Endothelial cell (in vitro differentiated cells): ENCODE measurements at regions not wholly inside any gene's neighbourhood (a gene's known extent, or its start where the extent isn't known, plus 50 kb on each side); places are given as distances from the start of the nearest gene placed in this dataset.

Experiments used
- DNase-seq: peaks from one replicate; pipeline ENCODE4 v3.0.0; 2021; ENCODE audit warnings: low spot score
- H3K27ac Mint-ChIP-seq: one replicate; pipeline ENCODE4 v1.8.0; 2021; ENCODE audit warnings: mixed read lengths, inconsistent platforms; ENCODE audit not compliant: unreplicated experiment
- H3K27me3 Mint-ChIP-seq: one replicate; pipeline ENCODE4 v1.8.0; 2021; ENCODE audit warnings: mild to moderate bottlenecking, moderate library complexity, mixed read lengths, inconsistent platforms; ENCODE audit not compliant: unreplicated experiment
- H3K36me3 Mint-ChIP-seq: one replicate; pipeline ENCODE4 v1.8.0; 2021; ENCODE audit warnings: mild to moderate bottlenecking, low read depth, mixed read lengths, inconsistent platforms; ENCODE audit not compliant: unreplicated experiment
- H3K4me1 Mint-ChIP-seq: one replicate; pipeline ENCODE4 v1.8.0; 2021; ENCODE audit warnings: mild to moderate bottlenecking, mixed read lengths, inconsistent platforms; ENCODE audit not compliant: unreplicated experiment
- H3K4me3 Mint-ChIP-seq: one replicate; pipeline ENCODE4 v1.8.0; 2021; ENCODE audit warnings: mild to moderate bottlenecking, mixed read lengths, inconsistent platforms; ENCODE audit not compliant: unreplicated experiment
- H3K9me3 Mint-ChIP-seq: one replicate; pipeline ENCODE4 v1.8.0; 2021; ENCODE audit warnings: mixed read lengths, inconsistent platforms; ENCODE audit not compliant: unreplicated experiment
- TF ChIP-seq, protein P1 (sequence below): fragments of 200-600 bp; sonication (generic); IDR thresholded peaks from one replicate; pipeline ENCODE4 v1.5.0; 2021; ENCODE audit warnings: antibody characterized with exemption; ENCODE audit not compliant: unreplicated experiment

DNA sequence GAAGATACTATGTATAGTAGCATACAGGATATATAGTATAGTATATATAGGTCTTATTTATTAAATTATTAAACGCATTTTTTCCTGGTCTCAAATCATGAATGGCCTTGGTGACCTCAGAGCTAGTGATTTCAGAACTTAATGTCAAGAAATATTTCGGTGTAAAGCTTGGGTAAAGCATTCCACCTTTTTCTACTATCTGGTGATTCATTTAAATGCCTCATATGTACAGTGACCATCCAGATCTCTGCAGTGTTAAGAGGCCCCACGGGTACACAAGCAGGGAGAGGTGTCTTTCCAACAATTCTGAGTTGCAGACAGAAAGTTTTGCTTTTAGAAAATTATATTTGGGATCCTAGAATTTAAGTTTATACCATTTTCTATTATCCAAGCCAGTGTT, 626.5 kb downstream of the PTPRC start:
- TF ChIP-seq, protein P1, sequence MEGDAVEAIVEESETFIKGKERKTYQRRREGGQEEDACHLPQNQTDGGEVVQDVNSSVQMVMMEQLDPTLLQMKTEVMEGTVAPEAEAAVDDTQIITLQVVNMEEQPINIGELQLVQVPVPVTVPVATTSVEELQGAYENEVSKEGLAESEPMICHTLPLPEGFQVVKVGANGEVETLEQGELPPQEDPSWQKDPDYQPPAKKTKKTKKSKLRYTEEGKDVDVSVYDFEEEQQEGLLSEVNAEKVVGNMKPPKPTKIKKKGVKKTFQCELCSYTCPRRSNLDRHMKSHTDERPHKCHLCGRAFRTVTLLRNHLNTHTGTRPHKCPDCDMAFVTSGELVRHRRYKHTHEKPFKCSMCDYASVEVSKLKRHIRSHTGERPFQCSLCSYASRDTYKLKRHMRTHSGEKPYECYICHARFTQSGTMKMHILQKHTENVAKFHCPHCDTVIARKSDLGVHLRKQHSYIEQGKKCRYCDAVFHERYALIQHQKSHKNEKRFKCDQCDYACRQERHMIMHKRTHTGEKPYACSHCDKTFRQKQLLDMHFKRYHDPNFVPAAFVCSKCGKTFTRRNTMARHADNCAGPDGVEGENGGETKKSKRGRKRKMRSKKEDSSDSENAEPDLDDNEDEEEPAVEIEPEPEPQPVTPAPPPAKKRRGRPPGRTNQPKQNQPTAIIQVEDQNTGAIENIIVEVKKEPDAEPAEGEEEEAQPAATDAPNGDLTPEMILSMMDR, result no peak
- H3K9me3 Mint-ChIP-seq, result no peaks in the 10 kb centered on the region
- H3K4me3 Mint-ChIP-seq, result no peak overlapping the region
- DNase-seq, result no peak
- no peaks in the 10 kb centered on the region for H3K36me3 Mint-ChIP-seq
- no peaks in the 10 kb centered on the region for H3K4me1 Mint-ChIP-seq
- no peak overlapping the region for H3K27ac Mint-ChIP-seq
- H3K27me3 Mint-ChIP-seq, result no peaks in the 10 kb centered on the region

DNA sequence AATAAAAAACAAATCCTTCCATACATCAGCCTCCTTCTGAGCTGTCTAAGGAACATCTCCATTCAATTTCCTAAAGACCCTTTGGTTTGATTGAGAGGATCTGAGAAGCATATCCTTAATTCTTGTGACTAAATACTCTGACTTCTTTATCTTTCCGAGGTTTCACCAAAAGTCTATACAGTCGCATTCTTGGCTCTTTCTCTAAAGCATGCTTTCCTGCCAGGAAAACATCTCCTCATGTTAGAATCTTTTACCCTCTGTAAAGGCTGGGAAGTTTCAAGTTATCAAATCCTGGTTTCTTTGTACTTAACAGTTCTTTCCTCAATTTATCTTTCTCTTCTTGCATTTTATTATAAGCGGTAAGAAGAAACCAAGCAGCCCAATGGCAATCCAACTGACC, 630.4 kb downstream of the PTPRC start:
- no peak for DNase-seq
- TF ChIP-seq, protein P1, result no peak
- Mint-ChIP-seq H3K27me3 (no peaks in the 10 kb centered on the region), H3K4me3 (no peak overlapping the region), H3K9me3 (no peaks in the 10 kb centered on the region), H3K27ac (no peak overlapping the region), H3K4me1 (no peaks in the 10 kb centered on the region), H3K36me3 (no peaks in the 10 kb centered on the region)

DNA sequence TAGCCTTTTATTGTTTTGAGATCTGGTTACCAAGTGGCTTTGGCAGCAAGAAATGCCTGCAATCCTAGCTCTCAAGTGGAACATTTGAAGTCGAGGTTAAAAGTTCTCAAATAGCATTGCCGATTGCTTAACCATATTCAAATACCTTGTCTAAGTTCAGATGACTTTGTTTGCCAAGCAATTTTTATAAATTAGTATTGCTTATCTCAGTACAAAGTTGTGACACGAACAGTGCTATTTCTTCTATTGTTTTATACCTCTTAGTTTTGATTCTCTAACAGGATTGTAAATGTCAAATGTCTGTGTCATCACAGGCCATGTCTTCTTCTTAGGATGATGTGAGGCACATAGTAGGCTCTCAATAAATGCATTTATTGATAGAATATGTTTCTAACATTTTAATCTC, 633.3 kb downstream of the PTPRC start:
- no peaks in the 10 kb centered on the region for H3K4me1 Mint-ChIP-seq
- H3K36me3 Mint-ChIP-seq, result no peaks in the 10 kb centered on the region
- no peaks in the 10 kb centered on the region for H3K27me3 Mint-ChIP-seq
- no peak overlapping the region for H3K27ac Mint-ChIP-seq
- H3K4me3 Mint-ChIP-seq, result no peak overlapping the region
- TF ChIP-seq, protein P1, result no peak
- DNase-seq, result no peak
- no peaks in the 10 kb centered on the region for H3K9me3 Mint-ChIP-seq

DNA sequence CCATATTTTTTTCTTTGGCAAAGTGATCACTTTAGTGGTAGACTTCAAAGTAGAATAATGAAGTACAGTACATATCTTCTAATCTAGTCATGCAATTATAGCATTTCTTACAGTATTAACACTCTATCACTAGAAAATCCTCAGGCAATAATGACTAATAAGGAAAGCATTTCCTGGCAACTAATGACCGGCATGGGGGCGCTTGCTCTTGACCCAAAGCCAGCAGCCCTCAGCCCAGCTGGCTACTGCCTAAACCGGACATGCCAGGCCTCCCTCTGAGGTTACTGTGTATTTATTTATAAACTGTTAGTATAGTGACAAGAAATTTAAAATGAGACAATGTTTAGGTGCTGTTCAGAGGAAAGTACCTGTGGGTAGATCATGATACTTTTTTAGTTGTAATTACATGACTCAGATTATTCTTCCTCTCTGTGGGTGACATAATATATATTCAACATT, 633.8 kb downstream of the PTPRC start:
- no peaks in the 10 kb centered on the region for H3K27me3 Mint-ChIP-seq
- no peak for DNase-seq
- H3K4me1 Mint-ChIP-seq, result no peaks in the 10 kb centered on the region
- TF ChIP-seq, protein P1, result no peak
- H3K27ac Mint-ChIP-seq, result no peak overlapping the region
- no peak overlapping the region for H3K4me3 Mint-ChIP-seq
- H3K9me3 Mint-ChIP-seq, result no peaks in the 10 kb centered on the region
- no peaks in the 10 kb centered on the region for H3K36me3 Mint-ChIP-seq

- H3K9me3 Mint-ChIP-seq, result no peaks in the 10 kb centered on the region
These were observed 635.1 kb downstream of the PTPRC start for GRCh38 chr1:199273837-199274379.

More at GRCh38 chr1:199273837-199274379, 635.1 kb downstream of the PTPRC start:
- no peak for DNase-seq
- no peaks in the 10 kb centered on the region for H3K4me1 Mint-ChIP-seq
- no peaks in the 10 kb centered on the region for H3K27me3 Mint-ChIP-seq
- H3K36me3 Mint-ChIP-seq, result no peaks in the 10 kb centered on the region
- TF ChIP-seq, protein P1, result no peak
- no peak overlapping the region for H3K4me3 Mint-ChIP-seq
- H3K27ac Mint-ChIP-seq, result no peak overlapping the region
